Activated CD4-positive, alpha-beta T cell treated with anti-CD3 and anti-CD28 coated beads for 4 hours (primary cell): ENCODE measurements at regions not wholly inside any gene's neighbourhood (a gene's known extent, or its start where the extent isn't known, plus 50 kb on each side); places are given as distances from the start of the nearest gene placed in this dataset.
"Not testable (repeated sequence)": the region's sequence is repeated elsewhere in the genome, so short reads cannot be mapped to it uniquely, and the experiment has no call there.

Experiments used
- DNase-seq, 2 donors: peaks; one replicate each; pipeline ENCODE4 v3.0.0-alpha.2; 2020

- no peak for DNase-seq
Observed at GRCh38 chr2:146734042-146734820, 1110.6 kb upstream of the ACVR2A start.

GRCh38 chr2:146730882-146731281 is 1113.9 kb upstream of the ACVR2A start:
- DNase-seq = no peak

- DNase-seq = no peak
Observed at GRCh38 chr2:146721486-146721885, 1123.3 kb upstream of the ACVR2A start.

GRCh38 chr2:146720170-146720569 is 1124.7 kb upstream of the ACVR2A start:
- DNase-seq = no peak

- no peak for DNase-seq
Observed at GRCh38 chr2:146716591-146716990, 1128.2 kb upstream of the ACVR2A start.

- no peak for DNase-seq
Observed at GRCh38 chr2:146709004-146709403, 1135.8 kb upstream of the ACVR2A start.

GRCh38 chr2:146701183-146701582 is 1143.6 kb upstream of the ACVR2A start:
- no peak for DNase-seq

GRCh38 chr2:146697307-146697706 is 1147.5 kb upstream of the ACVR2A start:
- DNase-seq = no peak

GRCh38 chr2:146696787-146697186 is 1148.0 kb upstream of the ACVR2A start:
- not testable (repeated sequence) for DNase-seq

GRCh38 chr2:146681991-146682390 is 1162.8 kb upstream of the ACVR2A start:
- no peak for DNase-seq

- no peak for DNase-seq
Observed at GRCh38 chr2:146678516-146678915, 1166.3 kb upstream of the ACVR2A start.

GRCh38 chr2:146677280-146677679 is 1167.5 kb upstream of the ACVR2A start:
- no peak for DNase-seq

- no peak for DNase-seq
Observed at GRCh38 chr2:146669735-146670134, 1175.1 kb upstream of the ACVR2A start.

- no peak for DNase-seq
Observed at GRCh38 chr2:146666340-146666739, 1178.5 kb upstream of the ACVR2A start.

GRCh38 chr2:146665800-146666199 is 1179.0 kb upstream of the ACVR2A start:
- DNase-seq = no peak

GRCh38 chr2:146661473-146662096 is 1183.2 kb upstream of the ACVR2A start:
- no peak for DNase-seq

GRCh38 chr2:146659976-146660375 is 1184.9 kb upstream of the ACVR2A start:
- DNase-seq = no peak

- DNase-seq = no peak
Observed at GRCh38 chr2:146652311-146652710, 1192.5 kb upstream of the ACVR2A start.

GRCh38 chr2:146651361-146651760 is 1193.5 kb upstream of the ACVR2A start:
- no peak for DNase-seq

GRCh38 chr2:146642066-146642465 is 1202.8 kb upstream of the ACVR2A start:
- DNase-seq = no peak

- DNase-seq = no peak
Observed at GRCh38 chr2:146634230-146635097, 1210.4 kb upstream of the ACVR2A start.

GRCh38 chr2:146633159-146633558 is 1211.7 kb upstream of the ACVR2A start:
- DNase-seq = no peak

GRCh38 chr2:146632707-146633106 is 1212.1 kb upstream of the ACVR2A start:
- DNase-seq = no peak
